ENCODE measurements at regions not wholly inside any gene's neighbourhood (a gene's known extent, or its start where the extent isn't known, plus 50 kb on each side); places are given as distances from the start of the nearest gene placed in this dataset.
"Not testable (repeated sequence)": the region's sequence is repeated elsewhere in the genome, so short reads cannot be mapped to it uniquely, and the experiment has no call there.

- TF ChIP-seq CSDC2 (CRISPR knock-in tag; IDR thresholded peaks at IDR 0.05) = no peak
- no peak for TF ChIP-seq ISL1 (CRISPR knock-in tag; IDR thresholded peaks at IDR 0.05)
- no peak for TF ChIP-seq ZFP30 (CRISPR knock-in tag; IDR thresholded peaks at IDR 0.05)
- TF ChIP-seq RARB (CRISPR knock-in tag; IDR thresholded peaks at IDR 0.05) = no peak
- TF ChIP-seq ZC3H10 (CRISPR knock-in tag; IDR thresholded peaks at IDR 0.05) = no peak
- TF ChIP-seq ZFP3 (CRISPR knock-in tag; IDR thresholded peaks at IDR 0.05) = no peak
- TF ChIP-seq TSHZ2 (CRISPR knock-in tag; IDR thresholded peaks at IDR 0.05) = no peak
- TF ChIP-seq TOX (CRISPR knock-in tag; IDR thresholded peaks at IDR 0.05; ENCODE audit: borderline replicate concordance) = no peak
- no peak for TF ChIP-seq BACH2 (CRISPR knock-in tag; IDR thresholded peaks at IDR 0.05; ENCODE audit: borderline replicate concordance)
- no peak for TF ChIP-seq POU6F1 (CRISPR knock-in tag; IDR thresholded peaks at IDR 0.05; ENCODE audit: borderline replicate concordance, low read depth)
- no peak for TF ChIP-seq CSRNP3 (CRISPR knock-in tag; IDR thresholded peaks at IDR 0.05)
- no peak for TF ChIP-seq GLIS3 (CRISPR knock-in tag; IDR thresholded peaks at IDR 0.05)
- no peak for TF ChIP-seq ARNTL (CRISPR knock-in tag; IDR thresholded peaks at IDR 0.05; ENCODE audit: borderline replicate concordance, low read depth)
- ATAC-seq = no peak
Measured at GRCh38 chr16:6725634-6726331, 606.9 kb upstream of the RBFOX1 start.

GRCh38 chr16:6725206-6725605 is 607.4 kb upstream of the RBFOX1 start:
- not testable (repeated sequence) for ATAC-seq

GRCh38 chr16:6722786-6723185 is 609.9 kb upstream of the RBFOX1 start:
- TF ChIP-seq CSDC2 (CRISPR knock-in tag; IDR thresholded peaks at IDR 0.05) = no peak
- no peak for TF ChIP-seq TOX (CRISPR knock-in tag; IDR thresholded peaks at IDR 0.05; ENCODE audit: borderline replicate concordance)
- TF ChIP-seq ZNF8 (CRISPR knock-in tag; IDR thresholded peaks at IDR 0.05) = no peak
- TF ChIP-seq PPARA (CRISPR knock-in tag; IDR thresholded peaks at IDR 0.05; ENCODE audit: borderline replicate concordance) = no peak
- no peak for TF ChIP-seq ZC3H10 (CRISPR knock-in tag; IDR thresholded peaks at IDR 0.05)
- TF ChIP-seq SNAI2 (CRISPR knock-in tag; IDR thresholded peaks at IDR 0.05) = no peak
- TF ChIP-seq ZNF70 (CRISPR knock-in tag; IDR thresholded peaks at IDR 0.05) = no peak
- no peak for TF ChIP-seq POU6F1 (CRISPR knock-in tag; IDR thresholded peaks at IDR 0.05; ENCODE audit: borderline replicate concordance, low read depth)
- no peak for ATAC-seq

GRCh38 chr16:6714510-6714909 is 618.1 kb upstream of the RBFOX1 start:
- ATAC-seq = no peak
- no peak for TF ChIP-seq TOX (CRISPR knock-in tag; IDR thresholded peaks at IDR 0.05; ENCODE audit: borderline replicate concordance)
- TF ChIP-seq CSDC2 (CRISPR knock-in tag; IDR thresholded peaks at IDR 0.05) = no peak
- no peak for TF ChIP-seq GLIS3 (CRISPR knock-in tag; IDR thresholded peaks at IDR 0.05)
- TF ChIP-seq CSRNP3 (CRISPR knock-in tag; IDR thresholded peaks at IDR 0.05) = no peak
- TF ChIP-seq PATZ1 (CRISPR knock-in tag; IDR thresholded peaks at IDR 0.05; ENCODE audit: borderline replicate concordance) = no peak
- TF ChIP-seq ZFP3 (CRISPR knock-in tag; IDR thresholded peaks at IDR 0.05) = no peak
- no peak for TF ChIP-seq TSHZ2 (CRISPR knock-in tag; IDR thresholded peaks at IDR 0.05)
- TF ChIP-seq ZNF565 (CRISPR knock-in tag; conservative IDR thresholded peaks at IDR 0.05; ENCODE audit: low read depth) = no peak
- TF ChIP-seq ZC3H10 (CRISPR knock-in tag; IDR thresholded peaks at IDR 0.05) = no peak

Data from SK-N-SH treated with all-trans-retinoic acid at 6 μM for 48 hours (cell line).